ENCODE measurements at regions not wholly inside any gene's neighbourhood (a gene's known extent, or its start where the extent isn't known, plus 50 kb on each side); places are given as distances from the start of the nearest gene placed in this dataset.
"Not testable (repeated sequence)": the region's sequence is repeated elsewhere in the genome, so short reads cannot be mapped to it uniquely, and the experiment has no call there.

- TF ChIP-seq CTCF (IDR thresholded peaks at IDR 0.05; ENCODE audit: insufficient read depth, low read depth, low read length), result no peak
- no peak overlapping the region for H3K4me3 ChIP-seq (ENCODE audit: low read depth, low read length)
- no peak for DNase-seq (ENCODE audit: low read depth)
These were observed 616.7 kb downstream of the FRK start for GRCh38 chr6:115443825-115444478.

GRCh38 chr6:115442323-115442722 lies 618.4 kb downstream of the FRK start:
- DNase-seq (ENCODE audit: low read depth), result no peak
- no peak for TF ChIP-seq CTCF (IDR thresholded peaks at IDR 0.05; ENCODE audit: insufficient read depth, low read depth, low read length)
- H3K4me3 ChIP-seq (ENCODE audit: low read depth, low read length), result no peak overlapping the region

GRCh38 chr6:115441651-115442050 lies 619.0 kb downstream of the FRK start:
- TF ChIP-seq CTCF (IDR thresholded peaks at IDR 0.05; ENCODE audit: insufficient read depth, low read depth, low read length), result no peak
- no peak for DNase-seq (ENCODE audit: low read depth)
- no peak overlapping the region for H3K4me3 ChIP-seq (ENCODE audit: low read depth, low read length)

- no peak for TF ChIP-seq CTCF (IDR thresholded peaks at IDR 0.05; ENCODE audit: insufficient read depth, low read depth, low read length)
- no peak for DNase-seq (ENCODE audit: low read depth)
- H3K4me3 ChIP-seq (ENCODE audit: low read depth, low read length), result no peak overlapping the region
These were observed 645.3 kb downstream of the FRK start for GRCh38 chr6:115415378-115415777.

- not testable (repeated sequence) for H3K4me3 ChIP-seq (ENCODE audit: low read depth, low read length); DNase-seq (ENCODE audit: low read depth)
These were observed 645.8 kb downstream of the FRK start for GRCh38 chr6:115414916-115415315.

- no peak overlapping the region for H3K4me3 ChIP-seq (ENCODE audit: low read depth, low read length)
- no peak for DNase-seq (ENCODE audit: low read depth)
- TF ChIP-seq CTCF (IDR thresholded peaks at IDR 0.05; ENCODE audit: insufficient read depth, low read depth, low read length), result no peak
These were observed 648.9 kb downstream of the FRK start for GRCh38 chr6:115411756-115412155.

GRCh38 chr6:115404446-115404845 lies 656.2 kb downstream of the FRK start:
- no peak for TF ChIP-seq CTCF (IDR thresholded peaks at IDR 0.05; ENCODE audit: insufficient read depth, low read depth, low read length)
- no peak for DNase-seq (ENCODE audit: low read depth)

More at GRCh38 chr6:115404446-115404845, 656.2 kb downstream of the FRK start:
- H3K4me3 ChIP-seq (ENCODE audit: low read depth, low read length), result no peak overlapping the region

Measured in fibroblast of villous mesenchyme (primary cell).